Skeletal muscle satellite cell (primary cell): ENCODE measurements at regions not wholly inside any gene's neighbourhood (a gene's known extent, or its start where the extent isn't known, plus 50 kb on each side); places are given as distances from the start of the nearest gene placed in this dataset.

Experiments
- H3K27me3 ChIP-seq: 2 replicates; pipeline ENCODE4 v1.7.0; 2013; ENCODE audit warnings: low read length; ENCODE audit not compliant: control insufficient read depth, insufficient read depth
- H3K36me3 ChIP-seq: 2 replicates; pipeline ENCODE4 v1.7.0; 2013; ENCODE audit warnings: mild to moderate bottlenecking, control low read depth, low read length; ENCODE audit not compliant: insufficient read depth
- H3K4me1 ChIP-seq: 2 replicates; pipeline ENCODE4 v1.7.0; 2013; ENCODE audit warnings: low read length; ENCODE audit not compliant: control insufficient read depth, insufficient read depth
- H3K4me2 ChIP-seq: 2 replicates; pipeline ENCODE4 v1.7.0; 2013; ENCODE audit warnings: mild to moderate bottlenecking, low read length
- H3K4me3 ChIP-seq: 2 replicates; pipeline ENCODE4 v1.7.0; 2013; ENCODE audit warnings: low read length
- H3K9ac ChIP-seq: 2 replicates; pipeline ENCODE4 v1.7.0; 2013; ENCODE audit warnings: mild to moderate bottlenecking, low read depth, low read length, moderate library complexity
- H3K9me3 ChIP-seq: replicated peaks from 2 replicates; pipeline ENCODE4 v1.7.0; 2013; ENCODE audit warnings: mild to moderate bottlenecking, control low read depth, low read length

- H3K9me3 ChIP-seq, result no peaks in the 10 kb centered on the region
- peak overlapping the region; percentile 59 for H3K9ac ChIP-seq
- H3K4me1 ChIP-seq, result peaks cover 41% of the 10 kb centered on the region
- H3K36me3 ChIP-seq, result no peaks in the 10 kb centered on the region
- no peak overlapping the region for H3K4me3 ChIP-seq
- H3K4me2 ChIP-seq, result peak overlapping the region; percentile 52
- H3K27me3 ChIP-seq, result no peaks in the 10 kb centered on the region
Observed at GRCh38 chr10:29949411-29950011, 109.9 kb downstream of the JCAD start.

- Histone ChIP-seq H3K9me3 (no peaks in the 10 kb centered on the region), H3K4me1 (peaks cover 41% of the 10 kb centered on the region), H3K9ac (peak overlapping the region; percentile 59), H3K4me3 (no peak overlapping the region), H3K27me3 (no peaks in the 10 kb centered on the region), H3K36me3 (no peaks in the 10 kb centered on the region), H3K4me2 (peak overlapping the region; percentile 52)
Observed at GRCh38 chr10:29948881-29949355, 110.5 kb downstream of the JCAD start.

GRCh38 chr10:29947701-29948060 is 111.7 kb downstream of the JCAD start:
- Histone ChIP-seq H3K9ac (no peak overlapping the region), H3K9me3 (no peaks in the 10 kb centered on the region), H3K4me3 (peak overlapping the region; percentile 19), H3K27me3 (no peaks in the 10 kb centered on the region), H3K4me2 (peak overlapping the region; percentile 70), H3K36me3 (no peaks in the 10 kb centered on the region), H3K4me1 (peaks cover 41% of the 10 kb centered on the region)

- Histone ChIP-seq H3K36me3 (no peaks in the 10 kb centered on the region), H3K4me3 (peak overlapping the region; percentile 36), H3K4me2 (peak overlapping the region; percentile 70), H3K9ac (no peak overlapping the region), H3K4me1 (peaks cover 41% of the 10 kb centered on the region), H3K9me3 (no peaks in the 10 kb centered on the region), H3K27me3 (no peaks in the 10 kb centered on the region)
Observed at GRCh38 chr10:29946953-29947700, 112.3 kb downstream of the JCAD start.

GRCh38 chr10:29946614-29946952 is 112.8 kb downstream of the JCAD start:
- H3K27me3 ChIP-seq, result no peaks in the 10 kb centered on the region
- no peak overlapping the region for H3K4me3 ChIP-seq
- no peaks in the 10 kb centered on the region for H3K36me3 ChIP-seq
- H3K4me2 ChIP-seq, result peak overlapping the region; percentile 70
- H3K9ac ChIP-seq, result no peak overlapping the region
- H3K9me3 ChIP-seq, result no peaks in the 10 kb centered on the region
- H3K4me1 ChIP-seq, result peaks cover 41% of the 10 kb centered on the region

- Histone ChIP-seq H3K4me1 (peaks cover under 1% of the 10 kb centered on the region), H3K36me3 (no peaks in the 10 kb centered on the region), H3K9me3 (no peaks in the 10 kb centered on the region), H3K9ac (no peak overlapping the region), H3K4me3 (no peak overlapping the region), H3K27me3 (peaks cover 14% of the 10 kb centered on the region), H3K4me2 (no peak overlapping the region)
Observed at GRCh38 chr10:29941476-29941875, 117.9 kb downstream of the JCAD start.

- Histone ChIP-seq H3K27me3 (peaks cover 37% of the 10 kb centered on the region), H3K9me3 (peaks cover 4% of the 10 kb centered on the region), H3K9ac (no peak overlapping the region), H3K4me1 (no peaks in the 10 kb centered on the region), H3K4me3 (no peak overlapping the region), H3K36me3 (no peaks in the 10 kb centered on the region), H3K4me2 (no peak overlapping the region)
Observed at GRCh38 chr10:29932991-29933390, 126.4 kb downstream of the JCAD start.

GRCh38 chr10:29931833-29932232 is 127.6 kb downstream of the JCAD start:
- Histone ChIP-seq H3K9ac (no peak overlapping the region), H3K9me3 (peaks cover 4% of the 10 kb centered on the region), H3K4me3 (no peak overlapping the region), H3K4me2 (no peak overlapping the region), H3K4me1 (no peaks in the 10 kb centered on the region), H3K27me3 (peaks cover 32% of the 10 kb centered on the region), H3K36me3 (no peaks in the 10 kb centered on the region)

- Histone ChIP-seq H3K27me3 (peaks cover 37% of the 10 kb centered on the region), H3K36me3 (no peaks in the 10 kb centered on the region), H3K9me3 (peaks cover 4% of the 10 kb centered on the region), H3K9ac (no peak overlapping the region), H3K4me1 (no peaks in the 10 kb centered on the region), H3K4me3 (no peak overlapping the region), H3K4me2 (no peak overlapping the region)
Observed at GRCh38 chr10:29929006-29929405, 130.4 kb downstream of the JCAD start.

- H3K4me3 ChIP-seq, result no peak overlapping the region
Observed at GRCh38 chr10:29926693-29927048, 132.7 kb downstream of the JCAD start.

GRCh38 chr10:29925771-29926692 is 133.4 kb downstream of the JCAD start:
- H3K4me3 ChIP-seq, result no peak overlapping the region
- H3K9me3 ChIP-seq, result no peaks in the 10 kb centered on the region
- H3K4me1 ChIP-seq, result peaks cover 1% of the 10 kb centered on the region
- H3K27me3 ChIP-seq, result peaks cover 40% of the 10 kb centered on the region
- no peak overlapping the region for H3K4me2 ChIP-seq
- no peak overlapping the region for H3K9ac ChIP-seq
- H3K36me3 ChIP-seq, result no peaks in the 10 kb centered on the region

More at GRCh38 chr10:29926693-29927048, 132.7 kb downstream of the JCAD start:
- no peaks in the 10 kb centered on the region for H3K36me3 ChIP-seq
- no peaks in the 10 kb centered on the region for H3K4me1 ChIP-seq
- H3K4me2 ChIP-seq, result no peak overlapping the region
- no peak overlapping the region for H3K9ac ChIP-seq
- no peaks in the 10 kb centered on the region for H3K9me3 ChIP-seq
- peaks cover 37% of the 10 kb centered on the region for H3K27me3 ChIP-seq
